PC-9 (cell line): ENCODE measurements at regions not wholly inside any gene's neighbourhood (a gene's known extent, or its start where the extent isn't known, plus 50 kb on each side); places are given as distances from the start of the nearest gene placed in this dataset.
A peak's percentile ranks its signal among the peaks of the same experiment; 100 is the strongest.

ENCODE experiments used
- BruUV-seq: library from RNA; stranded (reverse); fragments of 400-500 nt; replicated peaks from 2 replicates; lab custom pipeline; 2021; lab: Mats Ljungman, UMichigan
- CTCF ChIA-PET: fragments of 300-600 bp; sonication (Branson Sonifier 250); formaldehyde crosslinking; loops from one replicate; lab custom pipeline; 2022; ENCODE audit warnings: antibody characterized with exemption; lab: Charles Lee
- POLR2A ChIA-PET: fragments of 300-600 bp; sonication (Branson Sonifier 250); formaldehyde crosslinking; loops from one replicate; lab custom pipeline; 2022; ENCODE audit warnings: antibody characterized with exemption; ENCODE audit not compliant: unreplicated experiment; lab: Charles Lee
- DNase-seq, 2 experiments: peaks; one replicate each; pipeline versions ENCODE4 v3.0.0 to v3.0.0-alpha.2; 2015 to 2022; ENCODE audit warnings: mixed read lengths in 1 of 2
- H2AFZ ChIP-seq: fragments of 200-600 bp; sonication (generic); 2 replicates; pipeline ENCODE4 v1.8.1; 2017; ENCODE audit warnings: antibody characterized with exemption
- H3F3A ChIP-seq: fragments of 200-600 bp; sonication (generic); 2 replicates; pipeline ENCODE4 v1.8.1; 2017; ENCODE audit warnings: antibody characterized with exemption, mild to moderate bottlenecking, low read depth; ENCODE audit not compliant: insufficient read depth
- H3K27ac ChIP-seq: fragments of 200-600 bp; sonication (generic); 2 replicates; pipeline ENCODE4 v1.6.1; 2016; ENCODE audit warnings: mixed run types
- H3K27me3 ChIP-seq: fragments of 200-600 bp; sonication (generic); 2 replicates; pipeline ENCODE4 v1.6.1; 2016; ENCODE audit warnings: low read depth, mixed run types; ENCODE audit not compliant: insufficient read depth
- H3K36me3 ChIP-seq: fragments of 200-600 bp; sonication (generic); 2 replicates; pipeline ENCODE4 v1.6.1; 2016; ENCODE audit warnings: low read depth, mixed run types
- H3K4me1 ChIP-seq: fragments of 200-600 bp; sonication (generic); replicated peaks from 2 replicates; pipeline ENCODE4 v1.6.1; 2016; ENCODE audit warnings: mixed run types; ENCODE audit not compliant: insufficient read depth
- H3K4me2 ChIP-seq: fragments of 200-600 bp; sonication (generic); 2 replicates; pipeline ENCODE4 v1.6.1; 2017; ENCODE audit warnings: mixed run types
- H3K4me3 ChIP-seq: fragments of 200-600 bp; sonication (generic); 2 replicates; pipeline ENCODE4 v1.6.1; 2016; ENCODE audit warnings: mixed run types
- H3K79me2 ChIP-seq: fragments of 200-600 bp; sonication (generic); 2 replicates; pipeline ENCODE4 v1.6.1; 2017; ENCODE audit warnings: low read depth, mixed run types
- H3K9me2 ChIP-seq: fragments of 200-600 bp; sonication (generic); 2 replicates; pipeline ENCODE4 v1.8.1; 2017; ENCODE audit warnings: mild to moderate bottlenecking; ENCODE audit not compliant: insufficient read depth
- H3K9me3 ChIP-seq: fragments of 200-600 bp; sonication (generic); 2 replicates; pipeline ENCODE4 v1.8.1; 2016; ENCODE audit warnings: low read depth; ENCODE audit not compliant: insufficient read depth
- H4K20me1 ChIP-seq: fragments of 200-600 bp; sonication (generic); 2 replicates; pipeline ENCODE4 v1.8.1; 2017; ENCODE audit not compliant: insufficient read depth
- CTCF ChIP-seq: fragments of 200-600 bp; sonication (generic); conservative IDR thresholded peaks from 2 replicates; pipeline ENCODE4 v1.6.1; 2017; ENCODE audit warnings: mixed run types, antibody characterized with exemption, mild to moderate bottlenecking, moderate library complexity
- EZH2 ChIP-seq: fragments of 200-600 bp; sonication (generic); IDR thresholded peaks from 2 replicates; pipeline ENCODE4 v1.8.0; 2017; ENCODE audit warnings: antibody characterized with exemption, low read depth
- intact Hi-C: fragments of 100-400 bp; cut with micrococcal nuclease; formaldehyde crosslinking; loops from one replicate; pipeline ENCODE4 v1.10.0; 2022; ENCODE audit not compliant: unreplicated experiment

GRCh38 chr2:224180810-224181209 lies 141.7 kb upstream of the SERPINE2 start:
- DNase-seq = no peak
- no TSS peak for BruUV-seq
- POLR2A ChIA-PET = interaction anchor here (0.7 kb wide), 1 partner anchor 94 kb away, joined by 4 read pairs; no protein-coding TSS in a partner anchor
- peaks cover 9% of the 10 kb centered on the region for H3K4me1 ChIP-seq
- CTCF ChIA-PET = interaction anchor here (1.5 kb wide), 1 partner anchor 104 kb away, joined by 5 read pairs; no protein-coding TSS in a partner anchor
- intact Hi-C loops = no loop called here
- no peak overlapping the region for H3K4me3 ChIP-seq
- no peaks in the 10 kb centered on the region for H4K20me1 ChIP-seq
- H3F3A ChIP-seq = no peaks in the 10 kb centered on the region
- TF ChIP-seq EZH2 (no peak), CTCF (no peak)
- H3K9me3 ChIP-seq = peaks cover 7% of the 10 kb centered on the region; the same call in 1 of the 2 replicates
- H3K27ac ChIP-seq = no peak overlapping the region
- H3K36me3 ChIP-seq = no peaks in the 10 kb centered on the region
- H3K27me3 ChIP-seq = no peaks in the 10 kb centered on the region
- no peak overlapping the region for H3K4me2 ChIP-seq
- no peak overlapping the region for H2AFZ ChIP-seq
- H3K9me2 ChIP-seq = no peaks in the 10 kb centered on the region
- no peaks in the 10 kb centered on the region for H3K79me2 ChIP-seq

GRCh38 chr2:224178056-224178455 lies 139.0 kb upstream of the SERPINE2 start:
- Histone ChIP-seq H3K9me2 (no peaks in the 10 kb centered on the region), H3K79me2 (no peaks in the 10 kb centered on the region), H2AFZ (no peak overlapping the region), H3K4me3 (no peak overlapping the region), H3K36me3 (no peaks in the 10 kb centered on the region), H3K27ac (no peak overlapping the region), H4K20me1 (no peaks in the 10 kb centered on the region), H3K4me2 (no peak overlapping the region), H3F3A (no peaks in the 10 kb centered on the region), H3K9me3 (peaks cover 7% of the 10 kb centered on the region; the same call in 1 of the 2 replicates), H3K27me3 (no peaks in the 10 kb centered on the region), H3K4me1 (peaks cover 9% of the 10 kb centered on the region)
- POLR2A ChIA-PET = interaction anchor here (0.6 kb wide), 1 partner anchor 461 kb away, joined by 3 read pairs; no protein-coding TSS in a partner anchor
- intact Hi-C loops = no loop called here
- TF ChIP-seq CTCF (no peak), EZH2 (no peak)
- no peak for DNase-seq
- BruUV-seq = no TSS peak
- CTCF ChIA-PET = no interaction called here

- Histone ChIP-seq H4K20me1 (no peaks in the 10 kb centered on the region), H3K9me2 (no peaks in the 10 kb centered on the region), H3F3A (no peaks in the 10 kb centered on the region), H3K27ac (no peak overlapping the region), H3K4me3 (no peak overlapping the region), H3K9me3 (peaks cover 7% of the 10 kb centered on the region; the same call in 1 of the 2 replicates), H3K27me3 (no peaks in the 10 kb centered on the region), H3K79me2 (no peaks in the 10 kb centered on the region), H3K4me1 (no peaks in the 10 kb centered on the region), H3K4me2 (no peak overlapping the region), H3K36me3 (no peaks in the 10 kb centered on the region), H2AFZ (0 out of 2 replicates have a peak overlapping the region, but pooled peaks have one; percentile 15)
- no TSS peak for BruUV-seq
- no peak for DNase-seq
- intact Hi-C loops = no loop called here
- TF ChIP-seq CTCF (no peak), EZH2 (no peak)
- CTCF ChIA-PET = no interaction called here
- POLR2A ChIA-PET = no interaction called here
Observed at GRCh38 chr2:224175538-224175937, 136.5 kb upstream of the SERPINE2 start.
